ENCODE measurements at regions not wholly inside any gene's neighbourhood (a gene's known extent, or its start where the extent isn't known, plus 50 kb on each side); places are given as distances from the start of the nearest gene placed in this dataset.

DNA sequence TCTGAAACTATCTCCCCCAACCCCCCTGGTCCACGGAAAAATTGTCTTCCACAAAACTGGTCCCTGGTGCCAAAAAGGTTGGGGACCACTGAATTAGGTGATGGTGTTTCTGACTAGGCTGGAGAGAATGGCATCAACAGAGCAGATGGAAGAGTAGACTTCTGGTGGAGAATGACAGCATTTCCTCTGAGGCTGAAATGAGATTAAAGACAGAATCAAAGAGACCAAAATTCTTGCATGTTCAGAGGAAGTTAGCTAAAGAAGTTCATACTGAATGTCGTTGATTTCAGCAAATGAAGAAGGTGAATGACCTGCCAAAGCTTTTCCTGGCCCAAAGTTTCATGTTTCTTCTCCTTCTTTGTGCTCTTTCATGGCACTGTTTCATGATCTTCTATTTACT lies 188.2 kb upstream of the RUNX1 start:
- no peak for DNase-seq

- no peak for DNase-seq
These were observed 187.0 kb upstream of the RUNX1 start for GRCh38 chr21:35236090-35236489.

DNA sequence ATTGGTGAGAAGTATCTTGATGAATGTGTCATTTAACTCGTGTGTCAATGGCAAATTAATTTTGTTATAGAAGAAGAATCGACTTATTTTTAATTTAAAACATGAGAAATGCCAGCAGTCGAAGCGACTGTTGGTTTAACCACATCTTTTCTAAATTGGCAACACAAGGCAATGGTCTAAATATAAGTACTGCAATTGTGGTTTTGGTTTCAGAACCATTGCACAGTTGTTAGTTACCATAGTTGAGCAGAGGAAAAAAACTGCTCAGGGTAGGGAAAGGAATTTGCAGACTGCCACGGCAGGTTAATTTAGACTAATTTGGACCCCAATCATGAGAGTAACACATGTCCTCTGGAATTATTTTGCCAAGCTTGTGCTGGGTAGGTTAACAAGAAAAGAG lies 185.6 kb upstream of the RUNX1 start:
- no peak for DNase-seq

DNA sequence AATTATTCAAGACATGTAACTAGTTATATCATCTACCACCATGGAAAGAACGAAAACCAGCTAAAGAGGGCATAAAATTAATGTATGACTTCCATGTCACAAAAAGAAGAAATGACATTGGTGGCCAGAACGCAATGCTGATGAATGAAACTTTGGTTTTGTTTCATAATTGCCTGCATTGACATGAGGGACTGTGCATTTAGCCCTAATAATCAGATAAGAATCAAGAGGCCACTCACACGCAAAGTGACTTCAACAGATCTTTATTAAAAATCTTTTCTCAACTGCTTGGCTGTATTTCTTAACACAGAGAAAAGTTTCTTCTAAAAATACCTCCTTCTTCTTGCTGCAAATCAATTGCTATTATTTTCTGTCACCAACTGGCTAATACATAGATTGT lies 184.7 kb upstream of the RUNX1 start:
- no peak for DNase-seq

DNA sequence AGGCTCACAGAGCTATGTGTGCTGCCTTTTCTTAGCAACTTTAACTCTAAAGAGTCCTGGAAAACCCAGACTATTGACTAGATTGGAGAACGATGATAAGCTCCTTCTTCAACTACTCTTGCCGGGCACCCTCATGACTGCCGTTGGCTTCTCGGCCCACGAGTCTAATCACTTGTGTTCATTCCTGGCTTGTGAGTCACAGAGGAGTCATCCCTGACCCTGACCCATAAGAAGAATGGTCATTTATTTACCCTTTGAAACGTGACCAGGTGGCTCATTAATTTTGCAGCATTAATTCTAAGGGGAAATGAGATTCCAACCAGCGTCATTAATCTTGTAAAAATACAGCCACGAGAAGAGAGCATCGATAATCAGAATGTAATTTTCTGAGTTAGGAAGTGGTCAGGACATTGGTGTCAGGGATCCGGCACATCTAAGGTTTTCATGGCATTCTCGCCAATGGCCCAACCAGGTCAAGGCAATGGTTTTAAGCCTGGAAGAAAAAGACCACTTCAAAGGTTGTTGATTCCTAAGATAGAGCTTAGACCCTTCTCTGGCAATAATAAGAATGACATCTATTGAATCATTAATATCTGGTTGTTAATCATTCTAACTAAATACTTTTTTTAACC lies 183.6 kb upstream of the RUNX1 start:
- DNase-seq, result no peak

DNA sequence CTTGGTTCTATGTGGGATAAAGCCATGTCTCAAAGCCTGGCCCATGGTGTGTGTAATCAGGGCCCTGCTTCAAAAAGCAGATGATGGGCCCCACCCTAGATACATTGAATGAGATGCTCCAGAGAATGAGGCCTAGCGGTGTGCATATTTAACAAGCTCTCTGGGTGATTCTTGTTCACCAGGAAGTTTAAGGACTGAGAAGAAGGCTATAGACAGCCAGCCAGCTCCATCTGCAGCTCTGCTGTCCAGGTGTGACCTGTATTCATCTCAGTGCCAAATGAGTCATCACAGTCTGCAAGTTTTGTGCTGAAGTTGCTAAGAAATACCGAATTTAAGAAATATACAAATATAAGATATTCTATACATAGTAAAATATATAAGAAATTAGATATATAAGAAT lies 182.0 kb upstream of the RUNX1 start:
- no peak for DNase-seq

DNA sequence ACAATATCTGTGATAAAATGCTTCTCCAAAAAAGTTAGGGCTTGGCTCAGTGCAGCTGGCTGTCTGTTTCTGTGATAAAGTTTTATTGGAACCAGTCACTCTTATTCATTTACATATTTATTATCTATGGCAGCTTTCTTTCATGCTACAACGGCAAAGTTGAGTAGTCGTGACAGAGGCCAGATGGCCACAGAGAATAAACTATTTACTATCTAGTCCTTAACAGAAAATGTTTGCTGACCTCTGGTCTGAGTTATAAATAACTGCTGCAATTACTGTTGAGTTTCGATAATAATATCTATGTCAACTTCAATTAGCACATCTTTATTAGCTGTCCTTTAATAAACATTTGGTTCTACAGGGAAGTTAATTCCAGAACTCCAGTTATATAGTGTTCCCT lies 180.2 kb upstream of the RUNX1 start:
- no peak for DNase-seq

- DNase-seq, result no peak
These were observed 178.7 kb upstream of the RUNX1 start for GRCh38 chr21:35227786-35228185.

GRCh38 chr21:35226968-35227744 lies 178.1 kb upstream of the RUNX1 start:
- DNase-seq, result no peak

- no peak for DNase-seq
These were observed 177.2 kb upstream of the RUNX1 start for GRCh38 chr21:35226328-35226727.

GRCh38 chr21:35225573-35225972 lies 176.5 kb upstream of the RUNX1 start:
- no peak for DNase-seq

GRCh38 chr21:35223480-35224156 lies 174.5 kb upstream of the RUNX1 start:
- no peak for DNase-seq

DNA sequence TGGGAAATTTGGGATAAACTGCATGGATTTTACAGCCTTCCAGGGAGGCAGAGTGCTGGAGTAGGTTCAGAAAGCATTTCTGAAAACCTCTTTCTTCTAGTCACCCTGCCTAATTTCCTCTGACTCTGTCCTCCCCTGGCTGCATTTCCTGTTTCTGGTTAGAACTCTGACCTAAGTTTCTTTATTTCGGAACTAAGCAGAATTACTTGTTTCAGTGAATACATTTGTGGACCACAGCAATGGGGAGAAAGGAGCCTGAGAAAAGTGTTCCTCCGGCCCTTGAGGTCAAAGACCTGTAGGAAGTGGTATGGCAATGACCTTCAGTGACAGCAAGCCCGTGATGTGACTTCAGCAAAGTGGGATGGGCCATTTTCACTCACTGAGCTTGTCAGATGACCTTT lies 173.4 kb upstream of the RUNX1 start:
- no peak for DNase-seq

GRCh38 chr21:35222021-35222420 lies 172.9 kb upstream of the RUNX1 start:
- no peak for DNase-seq

DNA sequence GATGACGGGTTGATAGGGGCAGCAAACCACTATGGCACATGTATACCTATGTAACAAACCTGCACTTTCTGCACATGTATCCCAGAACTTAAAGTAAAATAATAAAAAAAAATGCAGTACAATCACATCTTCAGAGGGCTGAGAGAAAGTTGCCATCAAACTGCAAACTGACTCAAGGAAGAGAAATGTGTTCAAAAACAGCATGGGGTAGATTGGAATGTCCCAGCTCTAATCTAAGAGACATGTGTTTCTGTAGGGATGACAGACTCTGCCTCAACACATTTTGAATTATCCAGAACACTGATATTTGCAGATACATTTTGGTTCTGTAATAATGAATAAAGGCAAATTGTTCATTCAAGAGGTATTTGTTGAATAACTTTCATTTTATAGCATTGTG lies 171.2 kb upstream of the RUNX1 start:
- DNase-seq, result no peak

- no peak for DNase-seq
These were observed 170.6 kb upstream of the RUNX1 start for GRCh38 chr21:35219719-35220118.

GRCh38 chr21:35219291-35219690 lies 170.2 kb upstream of the RUNX1 start:
- DNase-seq, result no peak

GRCh38 chr21:35217504-35218060 lies 168.5 kb upstream of the RUNX1 start:
- DNase-seq, result no peak

DNA sequence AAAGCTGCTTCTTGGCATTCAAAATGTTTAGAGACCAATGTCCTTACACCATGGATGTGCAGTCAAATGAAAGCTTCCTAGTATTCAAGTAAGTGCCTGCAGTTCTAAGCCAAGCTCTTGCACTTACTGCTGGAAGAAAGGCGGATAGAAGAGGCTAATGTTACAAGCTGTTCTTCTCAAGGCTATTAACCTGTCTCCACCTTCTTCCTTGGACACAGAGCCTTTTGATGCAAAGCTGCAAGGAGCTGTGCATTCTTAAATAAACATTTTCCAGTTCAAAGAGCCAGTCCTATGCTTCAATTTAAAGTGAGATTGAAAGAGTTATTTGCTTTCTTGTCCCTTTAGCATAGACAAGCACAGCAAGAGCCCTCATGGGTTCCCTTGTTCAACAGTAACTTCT lies 167.9 kb upstream of the RUNX1 start:
- DNase-seq, result no peak

DNA sequence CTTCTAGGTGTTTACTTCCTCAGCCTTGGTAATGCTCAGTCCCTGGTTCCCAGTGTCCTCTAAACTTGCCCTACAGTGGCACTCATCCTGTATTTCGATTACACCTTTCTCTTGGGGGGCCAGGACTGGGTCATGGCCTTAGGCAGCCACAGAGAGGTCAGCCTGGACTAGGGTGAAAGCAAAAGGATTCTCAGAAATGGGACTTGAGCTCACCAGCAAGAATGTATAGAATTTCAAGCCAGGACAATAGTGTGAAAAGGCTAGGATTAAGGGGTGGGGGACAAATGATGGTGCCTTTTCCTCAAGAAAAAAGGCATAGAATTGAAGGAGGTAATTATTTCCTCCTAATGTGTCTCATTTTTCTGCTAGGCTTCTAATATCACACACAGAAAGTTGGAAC lies 166.8 kb upstream of the RUNX1 start:
- no peak for DNase-seq

DNA sequence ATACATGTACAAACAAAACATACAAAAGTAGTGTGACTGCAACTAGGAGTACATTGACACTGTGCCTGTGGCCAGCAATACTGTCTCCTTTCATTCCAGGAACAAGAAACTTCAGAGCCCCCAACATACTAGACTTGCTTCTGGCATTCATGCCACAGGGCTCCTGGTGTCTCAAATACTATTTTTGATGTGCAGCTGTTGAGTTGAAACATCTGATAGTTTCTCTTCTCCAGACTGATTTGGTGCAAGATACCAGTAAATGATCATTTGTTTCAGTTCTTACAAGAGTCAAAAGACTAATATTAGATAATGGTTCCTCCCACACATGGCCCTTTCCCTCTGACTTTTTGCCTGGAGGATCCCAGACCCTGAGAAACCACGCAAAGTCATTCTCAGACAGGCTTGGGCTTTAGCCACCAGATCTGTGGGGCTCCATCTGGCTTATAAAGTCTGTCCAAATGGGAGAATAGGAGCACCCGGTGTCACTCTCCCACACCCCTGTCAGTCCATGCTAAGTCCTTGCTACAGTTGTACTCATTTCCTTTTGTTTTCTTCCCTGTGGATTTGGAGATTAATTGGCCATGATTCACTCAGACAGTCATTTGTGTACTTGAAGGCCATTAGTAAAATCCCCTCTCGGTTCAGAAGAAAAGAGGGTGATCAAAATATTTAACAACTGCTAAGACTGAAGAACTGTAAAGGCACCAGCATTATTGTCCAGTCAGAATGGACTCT lies 163.5 kb upstream of the RUNX1 start:
- DNase-seq, result no peak

- DNase-seq, result no peak
These were observed 162.7 kb upstream of the RUNX1 start for GRCh38 chr21:35211782-35212181.

DNA sequence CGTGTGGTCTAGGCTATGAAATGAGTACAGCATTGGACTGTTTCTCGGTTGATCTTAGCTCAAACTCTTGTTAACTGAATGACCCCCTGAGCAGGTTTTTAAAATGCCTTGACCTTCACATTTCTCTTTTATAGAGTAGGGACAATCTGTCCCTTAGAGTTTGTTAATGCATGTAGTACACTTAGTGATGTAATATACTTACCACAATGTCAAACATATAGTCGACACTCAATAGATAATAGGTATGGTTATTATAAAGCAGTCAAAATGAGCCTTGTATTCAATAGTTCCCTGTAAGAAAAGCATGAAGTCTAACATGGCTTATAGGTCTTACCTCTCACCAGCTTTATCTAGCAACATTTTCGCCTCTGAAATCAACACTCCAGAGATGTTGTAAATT lies 161.0 kb upstream of the RUNX1 start:
- DNase-seq, result no peak

Data from hippocampal formation (tissue), 2 donors.